Keratinocyte (primary cell): ENCODE measurements at regions not wholly inside any gene's neighbourhood (a gene's known extent, or its start where the extent isn't known, plus 50 kb on each side); places are given as distances from the start of the nearest gene placed in this dataset.

Experiments used
- DNase-seq: peaks from one replicate; pipeline ENCODE4 v3.0.0-alpha.2; 2011; ENCODE audit warnings: low read depth, missing footprints, low spot score
- FAIRE-seq: peaks from 2 replicates; lab custom pipeline; 2011; peaks lifted over from hg19 to GRCh38; lab: Jason Lieb, UNC
- H2AFZ ChIP-seq: 2 replicates; pipeline ENCODE4 v1.6.0; 2012; ENCODE audit warnings: low read length, control low read depth, inconsistent platforms; ENCODE audit not compliant: control insufficient read depth
- H3K27ac ChIP-seq: 2 replicates; pipeline ENCODE4 v1.5.1; 2011; ENCODE audit warnings: low read length; ENCODE audit not compliant: control insufficient read depth, insufficient read depth
- H3K27me3 ChIP-seq: 3 replicates; pipeline ENCODE4 v1.6.0; 2011; ENCODE audit warnings: low read length; ENCODE audit not compliant: control insufficient read depth, insufficient read depth; ENCODE audit errors: extremely low read depth
- H3K36me3 ChIP-seq, 2 experiments: 2 replicates in 1 of 2; 3 replicates in 1 of 2; pipeline ENCODE4 v1.5.1; 2011; ENCODE audit warnings: low read length in 2 of 2, mild to moderate bottlenecking in 1 of 2; ENCODE audit not compliant: control insufficient read depth in 2 of 2, insufficient read depth in 2 of 2; ENCODE audit errors: extremely low read depth in 1 of 2
- H3K4me1 ChIP-seq: 3 replicates; pipeline ENCODE4 v1.5.1; 2011; ENCODE audit warnings: low read length; ENCODE audit not compliant: control insufficient read depth, insufficient read depth; ENCODE audit errors: extremely low read depth
- H3K4me2 ChIP-seq: 3 replicates; pipeline ENCODE4 v1.6.0; 2011; ENCODE audit warnings: low read depth, low read length; ENCODE audit not compliant: control insufficient read depth, insufficient read depth; ENCODE audit errors: extremely low read depth
- H3K4me3 ChIP-seq, 3 experiments: fragments of 200-600 bp in 1 of 3; sonication (generic) in 1 of 3; 2 replicates in 2 of 3; 3 replicates in 1 of 3; pipeline ENCODE4 v1.5.1; 2011 to 2016; ENCODE audit warnings: low read length in 3 of 3, mild to moderate bottlenecking in 3 of 3, control low read depth in 2 of 3, inconsistent platforms in 1 of 3, low read depth in 1 of 3, mixed read lengths in 1 of 3, mixed run types in 1 of 3, moderate library complexity in 1 of 3; ENCODE audit not compliant: control insufficient read depth in 2 of 3, insufficient read depth in 2 of 3; ENCODE audit errors: extremely low read depth in 1 of 3
- H3K79me2 ChIP-seq: 2 replicates; pipeline ENCODE4 v1.6.0; 2012; ENCODE audit warnings: low read length; ENCODE audit not compliant: control insufficient read depth, insufficient read depth
- H3K9ac ChIP-seq: 3 replicates; pipeline ENCODE4 v1.6.0; 2011; ENCODE audit warnings: low read length; ENCODE audit not compliant: control insufficient read depth, insufficient read depth; ENCODE audit errors: extremely low read depth
- H3K9me1 ChIP-seq: 3 replicates; pipeline ENCODE4 v1.6.0; 2011; ENCODE audit warnings: low read length; ENCODE audit not compliant: control insufficient read depth, insufficient read depth; ENCODE audit errors: extremely low read depth
- H3K9me3 ChIP-seq: 2 replicates; pipeline ENCODE4 v1.5.1; 2012; ENCODE audit warnings: low read depth, low read length; ENCODE audit not compliant: control insufficient read depth
- H4K20me1 ChIP-seq: 3 replicates; pipeline ENCODE4 v1.6.0; 2011; ENCODE audit warnings: low read length; ENCODE audit not compliant: control insufficient read depth, insufficient read depth; ENCODE audit errors: extremely low read depth
- EZH2 ChIP-seq: IDR thresholded peaks from one replicate; pipeline ENCODE4 v1.6.1; 2012; ENCODE audit warnings: inconsistent platforms, mild to moderate bottlenecking, low read length, moderate library complexity
- dilution Hi-C: fragments of 300-500 bp; cut with MboI; formaldehyde crosslinking; loops from one replicate; pipeline ENCODE4 v1.7.0; 2020; ENCODE audit warnings: low sequenced_read_pairs; ENCODE audit not compliant: extremely low pct_ligation_motif_present
- TF ChIP-seq, protein P1 (sequence below), 3 experiments: IDR thresholded peaks in 1 of 3; conservative IDR thresholded peaks in 1 of 3; optimal IDR thresholded peaks in 1 of 3; 2 replicates in 2 of 3; 3 replicates in 1 of 3; pipeline versions ENCODE3 to v1.5.1; 2011; ENCODE audit warnings: low read length in 3 of 3, mild to moderate bottlenecking in 3 of 3, moderate library complexity in 2 of 3, control low read depth in 1 of 3, inconsistent platforms in 1 of 3; ENCODE audit not compliant: insufficient read depth in 2 of 3; ENCODE audit errors: extremely low read depth in 1 of 3

DNA sequence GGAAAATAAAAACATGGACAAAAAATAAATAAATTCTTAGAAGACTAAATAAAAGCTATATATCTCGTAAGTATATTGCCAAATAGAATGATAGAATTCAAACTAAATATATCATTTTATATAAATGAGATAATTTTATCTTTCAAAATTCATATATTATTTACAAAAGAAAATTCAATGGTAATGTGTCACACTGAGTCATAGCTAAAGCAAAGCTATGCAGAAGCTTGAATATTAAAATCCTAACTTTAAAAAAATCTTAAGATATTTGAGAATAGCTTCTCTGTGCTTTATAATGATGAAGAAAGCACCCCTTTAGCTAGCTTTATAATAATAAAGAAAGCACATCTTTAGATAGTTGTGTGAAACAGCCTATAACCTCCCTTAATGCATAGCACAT lies 1010.8 kb downstream of the OTOL1 start:
- dilution Hi-C loops: no loop called here
- H3K4me3 ChIP-seq: no peak overlapping the region
- no peak overlapping the region for H2AFZ ChIP-seq
- FAIRE-seq: no peak
- no peaks in the 10 kb centered on the region for H3K4me1 ChIP-seq
- no peaks in the 10 kb centered on the region for H3K27me3 ChIP-seq
- no peaks in the 10 kb centered on the region for H3K36me3 ChIP-seq
- H3K4me2 ChIP-seq: no peak overlapping the region
- no peaks in the 10 kb centered on the region for H4K20me1 ChIP-seq
- DNase-seq: no peak
- no peaks in the 10 kb centered on the region for H3K9me1 ChIP-seq
- no peaks in the 10 kb centered on the region for H3K9me3 ChIP-seq
- TF ChIP-seq, protein P1, sequence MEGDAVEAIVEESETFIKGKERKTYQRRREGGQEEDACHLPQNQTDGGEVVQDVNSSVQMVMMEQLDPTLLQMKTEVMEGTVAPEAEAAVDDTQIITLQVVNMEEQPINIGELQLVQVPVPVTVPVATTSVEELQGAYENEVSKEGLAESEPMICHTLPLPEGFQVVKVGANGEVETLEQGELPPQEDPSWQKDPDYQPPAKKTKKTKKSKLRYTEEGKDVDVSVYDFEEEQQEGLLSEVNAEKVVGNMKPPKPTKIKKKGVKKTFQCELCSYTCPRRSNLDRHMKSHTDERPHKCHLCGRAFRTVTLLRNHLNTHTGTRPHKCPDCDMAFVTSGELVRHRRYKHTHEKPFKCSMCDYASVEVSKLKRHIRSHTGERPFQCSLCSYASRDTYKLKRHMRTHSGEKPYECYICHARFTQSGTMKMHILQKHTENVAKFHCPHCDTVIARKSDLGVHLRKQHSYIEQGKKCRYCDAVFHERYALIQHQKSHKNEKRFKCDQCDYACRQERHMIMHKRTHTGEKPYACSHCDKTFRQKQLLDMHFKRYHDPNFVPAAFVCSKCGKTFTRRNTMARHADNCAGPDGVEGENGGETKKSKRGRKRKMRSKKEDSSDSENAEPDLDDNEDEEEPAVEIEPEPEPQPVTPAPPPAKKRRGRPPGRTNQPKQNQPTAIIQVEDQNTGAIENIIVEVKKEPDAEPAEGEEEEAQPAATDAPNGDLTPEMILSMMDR (optimal IDR thresholded peaks at IDR 0.05 in 1 of 3, IDR thresholded peaks at IDR 0.05 in 1 of 3, conservative IDR thresholded peaks at IDR 0.05 in 1 of 3; ENCODE audit: extremely low read depth in 1 of 3, insufficient read depth in 2 of 3, low read length in 3 of 3): no peak
- no peak for TF ChIP-seq EZH2
- H3K9ac ChIP-seq: no peak overlapping the region
- no peaks in the 10 kb centered on the region for H3K79me2 ChIP-seq
- H3K27ac ChIP-seq: no peak overlapping the region

DNA sequence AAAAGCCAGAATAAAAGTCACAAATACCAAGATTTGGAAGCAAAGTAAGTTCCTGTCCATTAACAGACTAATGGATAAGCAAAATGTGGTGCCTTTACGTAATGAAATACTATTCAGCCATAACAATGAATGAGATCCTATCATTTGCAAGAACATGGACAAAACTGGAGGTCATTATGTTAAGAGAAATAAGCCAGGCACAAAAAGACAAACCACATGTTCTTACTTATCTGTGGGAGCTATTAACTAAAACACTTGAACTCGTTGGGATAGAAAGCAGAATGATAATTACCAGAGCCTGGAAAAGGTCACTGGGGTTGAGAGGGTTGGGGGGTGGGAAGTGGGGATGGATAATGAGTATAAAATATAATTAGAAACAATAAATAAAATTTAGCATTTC lies 1015.9 kb downstream of the OTOL1 start:
- no peak for DNase-seq
- Histone ChIP-seq H3K4me3 (no peak overlapping the region), H2AFZ (no peak overlapping the region), H3K9ac (no peak overlapping the region), H3K36me3 (no peaks in the 10 kb centered on the region), H3K27ac (no peak overlapping the region), H3K4me1 (no peaks in the 10 kb centered on the region), H3K4me2 (no peak overlapping the region), H4K20me1 (no peaks in the 10 kb centered on the region), H3K9me3 (no peaks in the 10 kb centered on the region), H3K79me2 (no peaks in the 10 kb centered on the region), H3K9me1 (no peaks in the 10 kb centered on the region), H3K27me3 (no peaks in the 10 kb centered on the region)
- dilution Hi-C loops: no loop called here
- FAIRE-seq: no peak
- no peak for TF ChIP-seq EZH2
- TF ChIP-seq, protein P1 (optimal IDR thresholded peaks at IDR 0.05 in 1 of 3, IDR thresholded peaks at IDR 0.05 in 1 of 3, conservative IDR thresholded peaks at IDR 0.05 in 1 of 3; ENCODE audit: extremely low read depth in 1 of 3, insufficient read depth in 2 of 3, low read length in 3 of 3): no peak
